ENCODE measurements at regions not wholly inside any gene's neighbourhood (a gene's known extent, or its start where the extent isn't known, plus 50 kb on each side); places are given as distances from the start of the nearest gene placed in this dataset.

DNA sequence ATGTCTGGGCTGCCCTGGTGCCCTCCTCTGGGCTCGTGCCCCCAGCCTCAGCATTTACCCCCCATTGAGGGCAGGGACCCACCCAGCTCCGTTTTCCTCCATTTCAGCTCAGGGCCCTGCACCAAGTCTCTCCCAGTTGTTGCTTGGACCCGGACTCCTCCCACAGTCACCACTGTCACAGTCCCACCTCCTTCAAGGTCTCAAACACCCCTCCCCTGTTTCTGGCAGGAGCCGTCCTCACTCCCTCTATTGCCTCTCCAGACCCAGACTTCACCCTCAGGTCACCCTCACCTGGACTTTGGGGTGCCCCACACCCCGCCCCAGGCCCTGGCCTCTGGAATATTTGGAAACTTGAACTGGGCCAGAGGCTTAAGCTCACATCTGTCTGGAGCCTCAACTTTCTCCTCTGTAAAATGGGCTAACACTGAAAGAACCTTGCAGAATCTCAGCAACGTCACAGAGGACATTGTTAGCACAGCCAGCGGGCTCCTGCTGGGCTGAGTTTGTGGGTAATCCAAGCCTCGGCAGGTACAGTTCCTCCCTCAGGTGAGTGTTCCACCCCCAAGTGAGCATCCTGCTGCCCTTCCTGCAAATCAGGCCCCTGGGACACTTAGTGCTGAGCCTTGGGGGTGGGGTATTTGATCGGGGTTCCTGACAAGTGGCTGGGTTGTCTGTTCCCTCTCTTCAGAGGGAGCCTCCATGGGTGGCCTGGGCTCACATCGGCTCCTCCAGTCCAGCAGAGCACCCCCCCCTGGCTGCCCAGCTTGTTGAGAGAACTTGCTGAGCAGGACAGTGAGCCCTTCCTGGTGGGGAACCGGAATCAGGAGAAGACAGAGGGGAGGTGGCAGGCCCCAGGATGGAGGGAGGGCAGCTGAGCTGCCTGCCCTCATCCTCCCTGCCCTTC lies 130.1 kb downstream of the C9orf50 start:
- TF ChIP-seq CTCF (IDR thresholded peaks at IDR 0.05; ENCODE audit: control extremely low read depth in 1 of 3, insufficient read depth in 1 of 3, low read depth in 1 of 3, low read length in 3 of 3) (no peak), POLR2A (IDR thresholded peaks at IDR 0.05; ENCODE audit: control extremely low read depth in 1 of 2, low read depth in 2 of 2, low read length in 2 of 2) (no peak), RAD21 (IDR thresholded peaks at IDR 0.05 in 1 of 2, conservative IDR thresholded peaks at IDR 0.05 in 1 of 2; ENCODE audit: low read depth in 2 of 2, low read length in 2 of 2) (no peak), KDM5A (IDR thresholded peaks at IDR 0.05; ENCODE audit: low read length) (no peak), EZH2 (IDR thresholded peaks at IDR 0.05; ENCODE audit: low read depth, low read length, severe bottlenecking) (no peak), EP300 (IDR thresholded peaks at IDR 0.05; ENCODE audit: borderline replicate concordance in 1 of 2, low read depth in 2 of 2, low read length in 2 of 2) (no peak), EGR1 (IDR thresholded peaks at IDR 0.05; ENCODE audit: borderline replicate concordance, low read depth, low read length) (no peak), CBX5 (IDR thresholded peaks at IDR 0.05; ENCODE audit: low read depth, low read length) (no peak), RFX5 (IDR thresholded peaks at IDR 0.05; ENCODE audit: borderline replicate concordance, low read depth, low read length) (no peak)
- TF ChIP-seq, protein P1, sequence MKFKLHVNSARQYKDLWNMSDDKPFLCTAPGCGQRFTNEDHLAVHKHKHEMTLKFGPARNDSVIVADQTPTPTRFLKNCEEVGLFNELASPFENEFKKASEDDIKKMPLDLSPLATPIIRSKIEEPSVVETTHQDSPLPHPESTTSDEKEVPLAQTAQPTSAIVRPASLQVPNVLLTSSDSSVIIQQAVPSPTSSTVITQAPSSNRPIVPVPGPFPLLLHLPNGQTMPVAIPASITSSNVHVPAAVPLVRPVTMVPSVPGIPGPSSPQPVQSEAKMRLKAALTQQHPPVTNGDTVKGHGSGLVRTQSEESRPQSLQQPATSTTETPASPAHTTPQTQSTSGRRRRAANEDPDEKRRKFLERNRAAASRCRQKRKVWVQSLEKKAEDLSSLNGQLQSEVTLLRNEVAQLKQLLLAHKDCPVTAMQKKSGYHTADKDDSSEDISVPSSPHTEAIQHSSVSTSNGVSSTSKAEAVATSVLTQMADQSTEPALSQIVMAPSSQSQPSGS (IDR thresholded peaks at IDR 0.05; ENCODE audit: low read length), result no peak
